ENCODE measurements at regions not wholly inside any gene's neighbourhood (a gene's known extent, or its start where the extent isn't known, plus 50 kb on each side); places are given as distances from the start of the nearest gene placed in this dataset.

- H3K36me3 ChIP-seq = no peaks in the 10 kb centered on the region
- peaks cover 0 to 11% (median 0%) of the 10 kb centered on the region in 8 donors for H3K9me3 ChIP-seq
- H3K27me3 ChIP-seq (replicated peaks in 1 of 7) = no peaks in the 10 kb centered on the region
- TF ChIP-seq POLR2A (IDR thresholded peaks at IDR 0.05) = no peak
- no peak for TF ChIP-seq POLR2AphosphoS5 (IDR thresholded peaks at IDR 0.05)
- TF ChIP-seq CTCF (IDR thresholded peaks at IDR 0.05 in 8 of 11, conservative IDR thresholded peaks at IDR 0.05 in 3 of 11) = no peak
- H3K4me3 ChIP-seq = no peak overlapping the region
- DNase-seq = no peak
- no peaks in the 10 kb centered on the region for H3K4me1 ChIP-seq
- WGBS, 5 donors = 68 to 91% (median 73%) methylated on average over 1 of the region's 1 CpG
- no peak overlapping the region for H3K27ac ChIP-seq
- intact Hi-C loops (cut with DNase I; ENCODE audit: low total_unique reads) = no loop called here
Measured at GRCh38 chr12:16854465-16854864, 248.5 kb upstream of the LMO3 start.

- no peak overlapping the region for H3K27ac ChIP-seq
- H3K4me1 ChIP-seq = no peaks in the 10 kb centered on the region
- no peaks in the 10 kb centered on the region for H3K36me3 ChIP-seq
- 73 to 80% (median 76%) methylated on average over 2 of the region's 2 CpGs for WGBS, 5 donors
- no peaks in the 10 kb centered on the region for H3K27me3 ChIP-seq (replicated peaks in 1 of 7)
- no peak for TF ChIP-seq POLR2A (IDR thresholded peaks at IDR 0.05)
- TF ChIP-seq POLR2AphosphoS5 (IDR thresholded peaks at IDR 0.05) = no peak
- TF ChIP-seq CTCF (IDR thresholded peaks at IDR 0.05 in 8 of 11, conservative IDR thresholded peaks at IDR 0.05 in 3 of 11) = no peak
- H3K4me3 ChIP-seq = no peak overlapping the region
- peaks cover 0 to 17% (median 8%) of the 10 kb centered on the region in 8 donors for H3K9me3 ChIP-seq
- intact Hi-C loops (cut with DNase I; ENCODE audit: low total_unique reads) = no loop called here
- DNase-seq = no peak
Measured at GRCh38 chr12:16849473-16849872, 243.5 kb upstream of the LMO3 start.

DNA sequence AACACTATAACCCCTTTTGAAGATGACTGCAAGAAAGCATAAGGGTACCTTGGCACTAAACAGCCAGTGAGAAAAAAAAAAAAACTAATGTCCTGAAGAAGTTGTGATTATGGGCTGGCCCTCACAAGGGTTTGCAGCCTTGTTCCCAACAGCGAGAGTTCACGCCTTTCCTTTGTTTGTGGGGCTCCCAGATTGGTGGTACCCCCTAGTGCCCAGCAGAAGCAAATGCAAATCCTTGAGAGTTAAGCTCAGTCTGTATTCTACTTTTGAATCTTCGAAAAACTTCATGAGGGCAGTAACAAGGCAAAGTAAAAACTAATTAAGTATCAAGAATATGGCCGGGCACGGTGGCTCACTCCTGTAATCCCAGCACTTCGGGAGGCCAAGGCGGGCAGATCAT is 238.9 kb upstream of the LMO3 start:
- Histone ChIP-seq H3K27me3 (replicated peaks in 1 of 7) (no peaks in the 10 kb centered on the region), H3K36me3 (no peaks in the 10 kb centered on the region), H3K9me3 (peaks cover 0 to 11% (median 10%) of the 10 kb centered on the region in 8 donors), H3K27ac (no peak overlapping the region), H3K4me3 (no peak overlapping the region), H3K4me1 (no peaks in the 10 kb centered on the region)
- intact Hi-C loops (cut with DNase I; ENCODE audit: low total_unique reads) = no loop called here
- WGBS, 5 donors = 81 to 90% (median 84%) methylated on average over 7 of the region's 7 CpGs
- DNase-seq = no peak
- no peak for TF ChIP-seq POLR2AphosphoS5 (IDR thresholded peaks at IDR 0.05)
- TF ChIP-seq POLR2A (IDR thresholded peaks at IDR 0.05) = no peak
- TF ChIP-seq CTCF (IDR thresholded peaks at IDR 0.05 in 8 of 11, conservative IDR thresholded peaks at IDR 0.05 in 3 of 11) = no peak

- no peak overlapping the region for H3K27ac ChIP-seq
- intact Hi-C loops (cut with DNase I; ENCODE audit: low total_unique reads) = no loop called here
- no peak overlapping the region for H3K4me3 ChIP-seq
- H3K27me3 ChIP-seq (replicated peaks in 1 of 7) = no peaks in the 10 kb centered on the region
- H3K4me1 ChIP-seq = no peaks in the 10 kb centered on the region
- no peaks in the 10 kb centered on the region for H3K9me3 ChIP-seq
- DNase-seq = no peak
- H3K36me3 ChIP-seq = no peaks in the 10 kb centered on the region
- TF ChIP-seq POLR2A (IDR thresholded peaks at IDR 0.05) (no peak), CTCF (IDR thresholded peaks at IDR 0.05 in 8 of 11, conservative IDR thresholded peaks at IDR 0.05 in 3 of 11) (no peak), POLR2AphosphoS5 (IDR thresholded peaks at IDR 0.05) (no peak)
- 56 to 63% (median 61%) methylated on average over 2 of the region's 2 CpGs for WGBS, 5 donors
Measured at GRCh38 chr12:16833376-16834015, 227.5 kb upstream of the LMO3 start.

Measured in spleen (tissue), 11 donors.